GM12878 (cell line): ENCODE measurements at regions not wholly inside any gene's neighbourhood (a gene's known extent, or its start where the extent isn't known, plus 50 kb on each side); places are given as distances from the start of the nearest gene placed in this dataset.

Experiments
- BHLHE40 ChIP-seq, 2 experiments: fragments of 450-650 bp in 1 of 2; IDR thresholded peaks; 2 replicates each; pipeline ENCODE4 v1.6.1; 2011 to 2017; ENCODE audit warnings: low read depth in 2 of 2, borderline replicate concordance in 1 of 2, improper control_type of control experiment in 1 of 2, low read length in 1 of 2, mild to moderate bottlenecking in 1 of 2
- EGR1 ChIP-seq, 2 experiments: IDR thresholded peaks; 1 replicate in 1 of 2; 2 replicates in 1 of 2; pipeline ENCODE4 v1.6.1; 2011 to 2012; ENCODE audit warnings: low read depth in 2 of 2, low read length in 2 of 2, borderline replicate concordance in 1 of 2, mild to moderate bottlenecking in 1 of 2, moderate library complexity in 1 of 2
- SUPT20H ChIP-seq: IDR thresholded peaks from 2 replicates; pipeline ENCODE4 v1.6.1; 2011; ENCODE audit warnings: low read depth, mild to moderate bottlenecking, low read length, moderate library complexity, borderline replicate concordance; ENCODE audit not compliant: control insufficient read depth
- ZSCAN29 ChIP-seq: fragments of 450-650 bp; IDR thresholded peaks from 2 replicates; pipeline ENCODE4 v1.6.1; 2017; ENCODE audit warnings: mild to moderate bottlenecking, moderate library complexity

DNA sequence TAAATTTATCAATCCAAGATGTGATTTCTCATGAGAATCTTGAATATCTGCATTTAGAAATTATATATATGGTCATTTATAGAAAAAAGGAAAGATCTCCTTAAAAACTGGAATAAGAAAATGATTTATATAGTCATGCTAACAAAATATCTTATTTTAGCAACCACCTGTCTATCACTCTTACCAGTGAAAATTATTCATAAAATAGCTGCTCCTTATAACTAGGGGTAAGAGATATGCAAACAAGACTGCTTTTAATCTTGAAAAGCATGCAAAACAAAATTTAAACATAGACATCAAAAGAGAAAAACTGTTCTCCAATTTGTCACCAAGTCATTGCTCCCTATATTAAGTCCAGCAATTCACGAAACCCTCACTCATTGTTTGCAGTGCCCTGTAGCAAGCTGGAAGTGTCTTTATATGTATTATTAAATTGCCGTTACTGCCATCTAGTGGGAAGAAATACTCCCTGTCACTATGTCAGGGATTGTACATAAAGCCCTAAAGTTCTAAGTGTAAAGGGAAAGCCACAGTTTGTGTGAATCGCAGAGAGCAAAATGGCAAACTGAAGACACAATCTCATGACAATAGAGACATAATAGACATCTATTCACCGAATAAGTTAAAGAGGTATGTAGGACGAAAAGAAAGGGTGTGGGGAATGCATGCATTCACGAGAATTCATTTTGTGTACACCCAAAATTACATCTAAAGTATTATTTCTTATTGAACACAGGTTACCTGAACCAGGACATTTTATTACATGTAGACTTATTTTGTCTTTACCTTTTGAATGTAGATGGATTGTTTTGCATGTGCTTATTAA lies 600.5 kb downstream of the USP25 start:
- no peak for TF ChIP-seq BHLHE40 (IDR thresholded peaks at IDR 0.05; ENCODE audit: borderline replicate concordance in 1 of 2, low read depth in 2 of 2, low read length in 1 of 2)
- TF ChIP-seq SUPT20H = no peak
- no peak for TF ChIP-seq ZSCAN29
- TF ChIP-seq EGR1 (IDR thresholded peaks at IDR 0.05; ENCODE audit: borderline replicate concordance in 1 of 2, low read depth in 2 of 2, low read length in 2 of 2) = no peak
